Colonic mucosa (tissue), 4 donors: ENCODE measurements at regions not wholly inside any gene's neighbourhood (a gene's known extent, or its start where the extent isn't known, plus 50 kb on each side); places are given as distances from the start of the nearest gene placed in this dataset.
A peak's percentile ranks its signal among the peaks of the same experiment; 100 is the strongest.

ENCODE experiments used
- DNase-seq: peaks from one replicate; pipeline ENCODE4 v3.0.0-alpha.2; 2020
- H3K27ac ChIP-seq: fragments of 200-600 bp; one replicate; pipeline ENCODE4 v1.8.0; 2021
- H3K27me3 ChIP-seq: fragments of 200-600 bp; one replicate; pipeline ENCODE4 v1.8.0; 2021
- H3K36me3 ChIP-seq: fragments of 200-600 bp; one replicate; pipeline ENCODE4 v1.8.0; 2021
- H3K4me1 ChIP-seq: fragments of 200-600 bp; one replicate; pipeline ENCODE4 v1.8.0; 2021; ENCODE audit warnings: mild to moderate bottlenecking
- H3K4me3 ChIP-seq: fragments of 200-600 bp; one replicate; pipeline ENCODE4 v1.8.0; 2021
- H3K9ac ChIP-seq, 2 donors: one replicate each; pipeline ENCODE4 v1.7.0; 2013; ENCODE audit warnings: control low read depth in 2 of 2, low read depth in 2 of 2, low read length in 2 of 2
- H3K9me3 ChIP-seq: fragments of 200-600 bp; one replicate; pipeline ENCODE4 v1.8.0; 2021
- CTCF ChIP-seq: fragments of 200-600 bp; IDR thresholded peaks from one replicate; pipeline ENCODE4 v1.8.0; 2022; ENCODE audit warnings: antibody characterized with exemption, mild to moderate bottlenecking
- intact Hi-C: fragments of 100-400 bp; cut with DNase I; formaldehyde crosslinking; loops from one replicate; pipeline ENCODE4 v1.14.1; 2022
- donor health status: healthy.
- donor health status: DM: no; HTN: no; CAD: no.
- donor health status: DM: no; HTN: no; CAD: no.

- no peak overlapping the region for H3K27ac ChIP-seq
- peaks cover 6% of the 10 kb centered on the region for H3K27me3 ChIP-seq
- no peak overlapping the region for H3K4me3 ChIP-seq
- no peaks in the 10 kb centered on the region for H3K4me1 ChIP-seq
- H3K9me3 ChIP-seq: no peaks in the 10 kb centered on the region
- no peak overlapping the region for H3K9ac ChIP-seq
- intact Hi-C loops: loop anchor here (2.0 to 10.0 kb wide), 3 partner anchors 142 to 1638 kb away; no protein-coding TSS in a partner anchor
- no peaks in the 10 kb centered on the region for H3K36me3 ChIP-seq
- peak; percentile 80 for TF ChIP-seq CTCF
- DNase-seq: peak; percentile 39
These were observed 62.8 kb upstream of the EGFL6 start for GRCh38 chrX:13506574-13506973.

GRCh38 chrX:13502590-13502989 is 66.8 kb upstream of the EGFL6 start:
- Histone ChIP-seq H3K9ac (no peak overlapping the region), H3K27me3 (peaks cover 6% of the 10 kb centered on the region), H3K4me3 (no peak overlapping the region), H3K36me3 (no peaks in the 10 kb centered on the region), H3K27ac (no peak overlapping the region), H3K9me3 (no peaks in the 10 kb centered on the region), H3K4me1 (no peaks in the 10 kb centered on the region)
- no peak for DNase-seq
- intact Hi-C loops: loop anchor here (10.0 kb wide), 1 partner anchor 1642 kb away; no protein-coding TSS in a partner anchor
- TF ChIP-seq CTCF: no peak

GRCh38 chrX:13499736-13500135 is 69.7 kb upstream of the EGFL6 start:
- Histone ChIP-seq H3K4me1 (no peaks in the 10 kb centered on the region), H3K36me3 (no peaks in the 10 kb centered on the region), H3K9ac (no peak overlapping the region), H3K27ac (no peak overlapping the region), H3K4me3 (no peak overlapping the region), H3K27me3 (peaks cover 6% of the 10 kb centered on the region), H3K9me3 (no peaks in the 10 kb centered on the region)
- TF ChIP-seq CTCF: no peak
- intact Hi-C loops: loop anchor here (10.0 kb wide), 1 partner anchor 1645 kb away; no protein-coding TSS in a partner anchor
- no peak for DNase-seq

- TF ChIP-seq CTCF: no peak
- no peak overlapping the region for H3K9ac ChIP-seq
These were observed 71.2 kb upstream of the EGFL6 start for GRCh38 chrX:13498238-13498637.

GRCh38 chrX:13495232-13495631 is 74.2 kb upstream of the EGFL6 start:
- intact Hi-C loops: no loop called here
- Histone ChIP-seq H3K4me3 (no peak overlapping the region), H3K36me3 (no peaks in the 10 kb centered on the region), H3K4me1 (no peaks in the 10 kb centered on the region), H3K9me3 (no peaks in the 10 kb centered on the region), H3K9ac (no peak overlapping the region), H3K27ac (no peak overlapping the region), H3K27me3 (no peaks in the 10 kb centered on the region)
- DNase-seq: no peak
- no peak for TF ChIP-seq CTCF

More at GRCh38 chrX:13498238-13498637, 71.2 kb upstream of the EGFL6 start:
- DNase-seq: no peak
- Histone ChIP-seq H3K4me3 (no peak overlapping the region), H3K9me3 (no peaks in the 10 kb centered on the region), H3K27ac (no peak overlapping the region), H3K27me3 (peaks cover 6% of the 10 kb centered on the region), H3K4me1 (no peaks in the 10 kb centered on the region), H3K36me3 (no peaks in the 10 kb centered on the region)
- intact Hi-C loops: no loop called here
